ENCODE measurements at regions not wholly inside any gene's neighbourhood (a gene's known extent, or its start where the extent isn't known, plus 50 kb on each side); places are given as distances from the start of the nearest gene placed in this dataset.

GRCh38 chr1:8158995-8159394, 132.9 kb upstream of the ERRFI1 start:
- POLR2A ChIA-PET (ENCODE audit: unreplicated experiment): no interaction called here
- Histone ChIP-seq H4K20me1 (ENCODE audit: insufficient read depth) (no peaks in the 10 kb centered on the region), H3K9me2 (ENCODE audit: insufficient read depth) (no peaks in the 10 kb centered on the region), H3K4me3 (no peak overlapping the region), H3K4me2 (no peak overlapping the region), H3K79me2 (ENCODE audit: low read depth) (no peaks in the 10 kb centered on the region), H3K4me1 (replicated peaks; ENCODE audit: insufficient read depth) (peaks cover 26% of the 10 kb centered on the region), H3K27ac (no peak overlapping the region), H3K9me3 (ENCODE audit: insufficient read depth, low read depth) (no peaks in the 10 kb centered on the region), H2AFZ (no peak overlapping the region), H3F3A (ENCODE audit: insufficient read depth, low read depth) (peaks cover 20% of the 10 kb centered on the region), H3K27me3 (ENCODE audit: insufficient read depth, low read depth) (no peaks in the 10 kb centered on the region), H3K36me3 (ENCODE audit: low read depth) (no peaks in the 10 kb centered on the region)
- CTCF ChIA-PET: no interaction called here
- BruUV-seq (replicated peaks): no TSS peak
- intact Hi-C loops (cut with micrococcal nuclease; ENCODE audit: unreplicated experiment): no loop called here
- TF ChIP-seq EZH2 (IDR thresholded peaks at IDR 0.05; ENCODE audit: low read depth) (no peak), CTCF (conservative IDR thresholded peaks at IDR 0.05) (no peak)
- no peak for DNase-seq

- TF ChIP-seq CTCF (conservative IDR thresholded peaks at IDR 0.05): no peak
- no peak for TF ChIP-seq EZH2 (IDR thresholded peaks at IDR 0.05; ENCODE audit: low read depth)
- no peaks in the 10 kb centered on the region for H3K79me2 ChIP-seq (ENCODE audit: low read depth)
- H3K27ac ChIP-seq: no peak overlapping the region
- intact Hi-C loops (cut with micrococcal nuclease; ENCODE audit: unreplicated experiment): no loop called here
- no peak overlapping the region for H2AFZ ChIP-seq
- H3K4me2 ChIP-seq: no peak overlapping the region
- peaks cover 31% of the 10 kb centered on the region for H3F3A ChIP-seq (ENCODE audit: insufficient read depth, low read depth)
- no peak for DNase-seq
- no peaks in the 10 kb centered on the region for H4K20me1 ChIP-seq (ENCODE audit: insufficient read depth)
- no peaks in the 10 kb centered on the region for H3K9me3 ChIP-seq (ENCODE audit: insufficient read depth, low read depth)
- H3K27me3 ChIP-seq (ENCODE audit: insufficient read depth, low read depth): no peaks in the 10 kb centered on the region
- POLR2A ChIA-PET (ENCODE audit: unreplicated experiment): no interaction called here
- H3K4me1 ChIP-seq (replicated peaks; ENCODE audit: insufficient read depth): peaks cover 31% of the 10 kb centered on the region
- no peaks in the 10 kb centered on the region for H3K36me3 ChIP-seq (ENCODE audit: low read depth)
- no peaks in the 10 kb centered on the region for H3K9me2 ChIP-seq (ENCODE audit: insufficient read depth)
- CTCF ChIA-PET: no interaction called here
- H3K4me3 ChIP-seq: no peak overlapping the region
- BruUV-seq (replicated peaks): no TSS peak
Measured at GRCh38 chr1:8157765-8158164, 131.7 kb upstream of the ERRFI1 start.

GRCh38 chr1:8155528-8156186, 129.5 kb upstream of the ERRFI1 start:
- Histone ChIP-seq H3K9me2 (ENCODE audit: insufficient read depth) (no peaks in the 10 kb centered on the region), H3K4me2 (peak overlapping the region; percentile 65), H3K4me3 (peak overlapping the region; percentile 23; the same call in 1 of the 2 replicates), H2AFZ (no peak overlapping the region), H3K27ac (peak overlapping the region; percentile 99), H3K27me3 (ENCODE audit: insufficient read depth, low read depth) (no peaks in the 10 kb centered on the region), H4K20me1 (ENCODE audit: insufficient read depth) (no peaks in the 10 kb centered on the region), H3K9me3 (ENCODE audit: insufficient read depth, low read depth) (no peaks in the 10 kb centered on the region), H3K4me1 (replicated peaks; ENCODE audit: insufficient read depth) (peaks cover 31% of the 10 kb centered on the region), H3F3A (ENCODE audit: insufficient read depth, low read depth) (peaks cover 33% of the 10 kb centered on the region), H3K79me2 (ENCODE audit: low read depth) (no peaks in the 10 kb centered on the region), H3K36me3 (ENCODE audit: low read depth) (no peaks in the 10 kb centered on the region)
- peak; percentile 42 to 84 for DNase-seq
- POLR2A ChIA-PET (ENCODE audit: unreplicated experiment): interaction anchor here (0.5 to 0.6 kb wide), 2 partner anchors 95 to 144 kb away, joined by 3 to 45 read pairs; no protein-coding TSS in a partner anchor
- no TSS peak for BruUV-seq (replicated peaks)
- TF ChIP-seq EZH2 (IDR thresholded peaks at IDR 0.05; ENCODE audit: low read depth): no peak
- TF ChIP-seq CTCF (conservative IDR thresholded peaks at IDR 0.05): no peak
- intact Hi-C loops (cut with micrococcal nuclease; ENCODE audit: unreplicated experiment): no loop called here
- CTCF ChIA-PET: interaction anchor here (0.6 kb wide), 1 partner anchor 140 kb away, joined by 3 read pairs; no protein-coding TSS in a partner anchor

Data from PC-9 (cell line).